GM23248 (cell line): ENCODE measurements at regions not wholly inside any gene's neighbourhood (a gene's known extent, or its start where the extent isn't known, plus 50 kb on each side); places are given as distances from the start of the nearest gene placed in this dataset.

Experiments
- DNase-seq: peaks from one replicate; pipeline ENCODE4 v3.0.0-alpha.2; 2015
- H2AFZ ChIP-seq: fragments of 200-600 bp; sonication (generic); 2 replicates; pipeline ENCODE4 v1.6.1; 2016; ENCODE audit warnings: antibody characterized with exemption
- H3F3A ChIP-seq: fragments of 200-600 bp; sonication (generic); 2 replicates; pipeline ENCODE4 v1.6.1; 2016; ENCODE audit warnings: mild to moderate bottlenecking, antibody characterized with exemption, mixed run types; ENCODE audit not compliant: insufficient read depth
- H3K27ac ChIP-seq: fragments of 200-600 bp; sonication (generic); 2 replicates; pipeline ENCODE4 v1.5.1; 2016; ENCODE audit warnings: mild to moderate bottlenecking
- H3K27me3 ChIP-seq: fragments of 200-600 bp; sonication (generic); replicated peaks from 2 replicates; pipeline ENCODE4 v1.6.1; 2016; ENCODE audit warnings: mild to moderate bottlenecking; ENCODE audit not compliant: insufficient read depth
- H3K36me3 ChIP-seq: fragments of 200-600 bp; sonication (generic); 2 replicates; pipeline ENCODE4 v1.6.1; 2016; ENCODE audit warnings: low read depth, mild to moderate bottlenecking
- H3K4me1 ChIP-seq: fragments of 200-600 bp; sonication (generic); 2 replicates; pipeline ENCODE4 v1.6.1; 2016; ENCODE audit warnings: mild to moderate bottlenecking; ENCODE audit not compliant: insufficient read depth
- H3K4me2 ChIP-seq: fragments of 200-600 bp; sonication (generic); one replicate; pipeline ENCODE4 v1.6.1; 2016; ENCODE audit warnings: mild to moderate bottlenecking; ENCODE audit not compliant: unreplicated experiment
- H3K4me3 ChIP-seq: fragments of 200-600 bp; sonication (generic); 2 replicates; pipeline ENCODE4 v1.5.1; 2016; ENCODE audit warnings: mild to moderate bottlenecking
- H3K79me2 ChIP-seq: fragments of 200-600 bp; sonication (generic); 2 replicates; pipeline ENCODE4 v1.6.1; 2016; ENCODE audit warnings: mild to moderate bottlenecking; ENCODE audit not compliant: insufficient read depth
- H3K9ac ChIP-seq: fragments of 200-600 bp; sonication (generic); 2 replicates; pipeline ENCODE4 v1.6.1; 2016; ENCODE audit warnings: mild to moderate bottlenecking
- H3K9me2 ChIP-seq: fragments of 200-600 bp; sonication (generic); 2 replicates; pipeline ENCODE4 v1.6.1; 2016; ENCODE audit warnings: mixed run types, mild to moderate bottlenecking, moderate library complexity; ENCODE audit not compliant: insufficient read depth
- H3K9me3 ChIP-seq: fragments of 200-600 bp; sonication (generic); one replicate; pipeline ENCODE4 v1.6.1; 2017; ENCODE audit warnings: low read depth
- H4K20me1 ChIP-seq: fragments of 200-600 bp; sonication (generic); 2 replicates; pipeline ENCODE4 v1.6.0; 2016; ENCODE audit not compliant: insufficient read depth
- EZH2 ChIP-seq: fragments of 200-600 bp; sonication (generic); IDR thresholded peaks from 2 replicates; pipeline ENCODE4 v1.6.1; 2018; ENCODE audit warnings: antibody characterized with exemption, mild to moderate bottlenecking; ENCODE audit not compliant: insufficient read depth, poor library complexity, severe bottlenecking
- EZH2phosphoT487 ChIP-seq: fragments of 200-600 bp; sonication (generic); IDR thresholded peaks from 2 replicates; pipeline ENCODE4 v1.6.1; 2018; ENCODE audit warnings: antibody characterized with exemption, moderate library complexity, mild to moderate bottlenecking, low read depth; ENCODE audit not compliant: insufficient read depth
- WGBS, 2 experiments: methylation state at CpG; one replicate each; pipeline ENCODE4 v1.1.6; 2015 to 2017; ENCODE audit warnings: low lambda C conversion rate in 2 of 2, low coverage in 1 of 2; ENCODE audit errors: missing lambda C conversion rate in 2 of 2; 5-methylcytosine and 5-hydroxymethylcytosine counted together
- in situ Hi-C: fragments of 300-500 bp; cut with MboI; formaldehyde crosslinking; loops from 2 replicates; pipeline ENCODE4 v1.15.0; 2020

GRCh38 chr11:122276221-122276620 lies 160.2 kb upstream of the BLID start:
- peak overlapping the region; percentile 1 for H3K4me2 ChIP-seq
- no peak for TF ChIP-seq EZH2phosphoT487
- TF ChIP-seq EZH2 = no peak
- H4K20me1 ChIP-seq = no peaks in the 10 kb centered on the region
- H3K9ac ChIP-seq = no peak overlapping the region
- no peak overlapping the region for H3K27ac ChIP-seq
- no peaks in the 10 kb centered on the region for H3K27me3 ChIP-seq
- no peaks in the 10 kb centered on the region for H3K36me3 ChIP-seq
- peaks cover 32% of the 10 kb centered on the region; the same call in 1 of the 2 replicates for H3F3A ChIP-seq
- peaks cover 25% of the 10 kb centered on the region for H3K4me1 ChIP-seq
- no peak overlapping the region for H3K4me3 ChIP-seq
- no peaks in the 10 kb centered on the region for H3K9me2 ChIP-seq
- DNase-seq = peak; percentile 23
- no peaks in the 10 kb centered on the region for H3K9me3 ChIP-seq
- no peak overlapping the region for H2AFZ ChIP-seq
- no peaks in the 10 kb centered on the region for H3K79me2 ChIP-seq
- in situ Hi-C loops = no loop called here
- WGBS, 2 experiments = 94 to 95% methylated on average over 1 of the region's 1 CpG

GRCh38 chr11:122275508-122275907 lies 159.5 kb upstream of the BLID start:
- H3K4me3 ChIP-seq = no peak overlapping the region
- peak; percentile 58 for DNase-seq
- H3K4me2 ChIP-seq = peak overlapping the region; percentile 1
- no peaks in the 10 kb centered on the region for H3K79me2 ChIP-seq
- no peaks in the 10 kb centered on the region; the same call in 1 of the 2 replicates for H3K36me3 ChIP-seq
- H3F3A ChIP-seq = peaks cover 32% of the 10 kb centered on the region; the same call in 1 of the 2 replicates
- no peak overlapping the region for H3K9ac ChIP-seq
- TF ChIP-seq EZH2 = no peak
- TF ChIP-seq EZH2phosphoT487 = no peak
- 61 to 69% methylated on average over 4 of the region's 4 CpGs for WGBS, 2 experiments
- 0 out of 2 replicates have a peak overlapping the region, but pooled peaks have one; percentile 12 for H3K27ac ChIP-seq
- H2AFZ ChIP-seq = no peak overlapping the region
- peaks cover 25% of the 10 kb centered on the region for H3K4me1 ChIP-seq
- H3K9me3 ChIP-seq = no peaks in the 10 kb centered on the region
- no peaks in the 10 kb centered on the region for H3K27me3 ChIP-seq
- no peaks in the 10 kb centered on the region for H3K9me2 ChIP-seq
- H4K20me1 ChIP-seq = no peaks in the 10 kb centered on the region
- in situ Hi-C loops = no loop called here

GRCh38 chr11:122273476-122274191 lies 157.6 kb upstream of the BLID start:
- no peak overlapping the region for H3K27ac ChIP-seq
- peaks cover 30% of the 10 kb centered on the region for H3K4me1 ChIP-seq
- no peaks in the 10 kb centered on the region for H4K20me1 ChIP-seq
- H2AFZ ChIP-seq = no peak overlapping the region
- no peaks in the 10 kb centered on the region; the same call in 1 of the 2 replicates for H3K36me3 ChIP-seq
- peak; percentile 15 for DNase-seq
- peak overlapping the region; percentile 58 for H3K4me2 ChIP-seq
- no peaks in the 10 kb centered on the region for H3K9me3 ChIP-seq
- H3K9me2 ChIP-seq = no peaks in the 10 kb centered on the region
- in situ Hi-C loops = no loop called here
- H3K4me3 ChIP-seq = no peak overlapping the region
- H3K79me2 ChIP-seq = no peaks in the 10 kb centered on the region
- H3K27me3 ChIP-seq = no peaks in the 10 kb centered on the region
- TF ChIP-seq EZH2 = no peak
- no peak for TF ChIP-seq EZH2phosphoT487
- peaks cover 34% of the 10 kb centered on the region for H3F3A ChIP-seq
- 78 to 84% methylated on average over 3 of the region's 3 CpGs for WGBS, 2 experiments
- H3K9ac ChIP-seq = no peak overlapping the region

GRCh38 chr11:122271745-122272144 lies 155.7 kb upstream of the BLID start:
- Histone ChIP-seq H3K36me3 (no peaks in the 10 kb centered on the region; the same call in 1 of the 2 replicates), H3K4me3 (no peak overlapping the region), H3K9me2 (no peaks in the 10 kb centered on the region), H3K27ac (no peak overlapping the region), H3K4me1 (peaks cover 49% of the 10 kb centered on the region), H3K9me3 (no peaks in the 10 kb centered on the region), H3K4me2 (no peak overlapping the region), H4K20me1 (no peaks in the 10 kb centered on the region), H2AFZ (no peak overlapping the region), H3K79me2 (no peaks in the 10 kb centered on the region), H3K9ac (no peak overlapping the region), H3F3A (peaks cover 53% of the 10 kb centered on the region), H3K27me3 (no peaks in the 10 kb centered on the region)
- WGBS, 2 experiments = 73 to 78% methylated on average over 4 of the region's 4 CpGs
- no peak for TF ChIP-seq EZH2
- TF ChIP-seq EZH2phosphoT487 = no peak
- in situ Hi-C loops = no loop called here
- DNase-seq = no peak
